Activated T-cell treated with anti-CD3 and anti-CD28 coated beads for 24 hours (primary cell): ENCODE measurements at regions not wholly inside any gene's neighbourhood (a gene's known extent, or its start where the extent isn't known, plus 50 kb on each side); places are given as distances from the start of the nearest gene placed in this dataset.
"Not testable (repeated sequence)": the region's sequence is repeated elsewhere in the genome, so short reads cannot be mapped to it uniquely, and the experiment has no call there.

ENCODE experiments used
- DNase-seq: peaks from one replicate; pipeline ENCODE4 v3.0.0-alpha.2; 2020; ENCODE audit warnings: low read depth

GRCh38 chr6:15193451-15193850 is 52.4 kb upstream of the JARID2 start:
- DNase-seq: not testable (repeated sequence)

- DNase-seq: no peak
Measured at GRCh38 chr6:15194453-15194852, 51.4 kb upstream of the JARID2 start.
